Thoracic aorta (tissue), 2 donors: ENCODE measurements at regions not wholly inside any gene's neighbourhood (a gene's known extent, or its start where the extent isn't known, plus 50 kb on each side); places are given as distances from the start of the nearest gene placed in this dataset.

Source experiments
- ATAC-seq: fragments of 150-250 bp; one replicate; pipeline ENCODE4 v1.8.0; 2017; ENCODE audit warnings: low read depth; ENCODE audit not compliant: insufficient number of reproducible peaks, low FRiP score
- DNase-seq: peaks from one replicate; pipeline ENCODE4 v3.0.0-alpha.2; 2020; ENCODE audit warnings: low spot score
- H3K27ac ChIP-seq, 2 donors: fragments of 200-600 bp; sonication (generic); 1 replicate in 1 of 2; 2 replicates in 1 of 2; pipeline ENCODE4 v1.5.1; 2016; ENCODE audit warnings: mild to moderate bottlenecking in 2 of 2, moderate library complexity in 2 of 2
- H3K27me3 ChIP-seq: fragments of 200-600 bp; sonication (generic); replicated peaks from 2 replicates; pipeline ENCODE4 v1.6.0; 2016; ENCODE audit warnings: mild to moderate bottlenecking; ENCODE audit not compliant: insufficient read depth
- H3K36me3 ChIP-seq: fragments of 200-600 bp; sonication (generic); one replicate; pipeline ENCODE4 v1.5.1; 2016
- H3K4me1 ChIP-seq, 2 donors: fragments of 200-600 bp; sonication (generic); 1 replicate in 1 of 2; 2 replicates in 1 of 2; pipeline versions ENCODE4 v1.5.1 to v1.6.0; 2016; ENCODE audit warnings: low read depth in 2 of 2, mild to moderate bottlenecking in 1 of 2; ENCODE audit not compliant: control insufficient read depth in 1 of 2
- H3K4me3 ChIP-seq: fragments of 200-600 bp; sonication (generic); 2 replicates; pipeline ENCODE4 v1.5.1; 2016; ENCODE audit warnings: mild to moderate bottlenecking
- H3K9me3 ChIP-seq: fragments of 200-600 bp; sonication (generic); 2 replicates; pipeline ENCODE4 v1.5.1; 2016
- CTCF ChIP-seq: fragments of 200-600 bp; sonication (generic); IDR thresholded peaks from one replicate; pipeline ENCODE4 v1.5.1; 2019; ENCODE audit warnings: antibody characterized with exemption

- DNase-seq = no peak
- no peak for TF ChIP-seq CTCF
- H3K27ac ChIP-seq = no peak overlapping the region
Observed at GRCh38 chr9:117868594-117868993, 164.4 kb downstream of the TLR4 start.

GRCh38 chr9:117869287-117869686 is 165.1 kb downstream of the TLR4 start:
- no peak overlapping the region for H3K4me3 ChIP-seq
- H3K4me1 ChIP-seq = no peaks in the 10 kb centered on the region
- no peak for TF ChIP-seq CTCF
- H3K9me3 ChIP-seq = no peaks in the 10 kb centered on the region
- H3K27me3 ChIP-seq = no peaks in the 10 kb centered on the region
- ATAC-seq = no peak
- no peaks in the 10 kb centered on the region for H3K36me3 ChIP-seq
- H3K27ac ChIP-seq = no peak overlapping the region
- no peak for DNase-seq

More at GRCh38 chr9:117868594-117868993, 164.4 kb downstream of the TLR4 start:
- ATAC-seq = no peak
- no peaks in the 10 kb centered on the region for H3K36me3 ChIP-seq
- H3K4me3 ChIP-seq = no peak overlapping the region
- H3K4me1 ChIP-seq = no peaks in the 10 kb centered on the region
- H3K27me3 ChIP-seq = no peaks in the 10 kb centered on the region
- H3K9me3 ChIP-seq = no peaks in the 10 kb centered on the region

GRCh38 chr9:117869712-117870111 is 165.5 kb downstream of the TLR4 start:
- Histone ChIP-seq H3K4me1 (no peaks in the 10 kb centered on the region), H3K27me3 (no peaks in the 10 kb centered on the region), H3K27ac (no peak overlapping the region), H3K4me3 (no peak overlapping the region), H3K36me3 (no peaks in the 10 kb centered on the region), H3K9me3 (no peaks in the 10 kb centered on the region)
- DNase-seq (no peak), ATAC-seq (no peak)
- no peak for TF ChIP-seq CTCF

- DNase-seq = no peak
- no peaks in the 10 kb centered on the region for H3K27me3 ChIP-seq
- ATAC-seq = no peak
- H3K36me3 ChIP-seq = no peaks in the 10 kb centered on the region
- no peak for TF ChIP-seq CTCF
- H3K27ac ChIP-seq = no peak overlapping the region
- H3K9me3 ChIP-seq = no peaks in the 10 kb centered on the region
- no peak overlapping the region for H3K4me3 ChIP-seq
- H3K4me1 ChIP-seq = no peaks in the 10 kb centered on the region
Observed at GRCh38 chr9:117873664-117874063, 169.5 kb downstream of the TLR4 start.

GRCh38 chr9:117875886-117876285 is 171.7 kb downstream of the TLR4 start:
- TF ChIP-seq CTCF = no peak
- no peak for ATAC-seq
- Histone ChIP-seq H3K9me3 (no peaks in the 10 kb centered on the region), H3K4me3 (no peak overlapping the region), H3K27ac (no peak overlapping the region), H3K4me1 (no peaks in the 10 kb centered on the region), H3K36me3 (no peaks in the 10 kb centered on the region), H3K27me3 (no peaks in the 10 kb centered on the region)
- no peak for DNase-seq
